ENCODE measurements at regions not wholly inside any gene's neighbourhood (a gene's known extent, or its start where the extent isn't known, plus 50 kb on each side); places are given as distances from the start of the nearest gene placed in this dataset.
"Not testable (repeated sequence)": the region's sequence is repeated elsewhere in the genome, so short reads cannot be mapped to it uniquely, and the experiment has no call there.

DNA sequence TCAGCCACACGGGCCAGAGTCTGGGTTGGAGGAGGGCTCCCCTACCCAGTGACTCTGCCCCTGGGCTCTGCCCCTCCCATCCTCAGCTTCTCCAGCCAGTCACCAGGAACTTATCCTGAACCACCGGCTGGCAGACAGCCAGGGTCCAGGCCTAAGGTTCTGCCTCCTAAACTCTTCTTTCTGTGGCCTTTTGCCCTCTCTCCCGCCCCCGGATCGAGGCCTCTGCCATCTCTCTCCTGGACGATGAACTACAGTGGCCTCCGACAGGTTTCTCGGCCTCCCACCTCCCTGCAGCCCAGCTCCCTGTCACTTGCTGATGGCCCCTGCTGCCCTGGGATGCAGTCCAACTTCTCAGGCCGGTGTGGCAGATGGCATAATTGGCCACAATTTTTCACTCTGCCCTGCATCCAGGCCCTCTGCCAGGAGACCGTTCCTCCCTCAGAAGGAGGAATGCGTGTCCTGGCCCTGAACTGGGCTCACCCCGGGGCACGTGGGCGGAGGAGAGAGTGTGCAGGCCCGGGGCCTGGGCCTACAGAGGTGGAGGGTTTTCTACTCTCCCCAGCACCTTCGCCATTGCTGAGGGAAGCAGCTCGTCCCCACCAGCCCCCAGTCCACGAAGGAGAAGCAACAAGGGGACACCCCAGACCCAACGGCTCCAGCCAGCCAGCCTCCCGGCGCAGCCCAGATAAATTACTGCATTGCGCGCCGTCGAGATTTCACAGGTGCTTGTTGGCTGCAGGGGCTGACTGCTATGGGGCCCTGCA is 81.9 kb upstream of the LRPAP1 start:
- Histone ChIP-seq H3K4me3 (ENCODE audit: low read depth in 1 of 2, low read length in 2 of 2) (no peak overlapping the region), H3K4me1 (ENCODE audit: control insufficient read depth in 1 of 2, insufficient read depth in 2 of 2, low read length in 2 of 2) (peaks cover 0 to 6% of the 10 kb centered on the region in 2 donors), H3K27me3 (ENCODE audit: control insufficient read depth in 1 of 2, insufficient read depth in 2 of 2, low read length in 2 of 2) (no peaks in the 10 kb centered on the region), H3K9me3 (ENCODE audit: control insufficient read depth in 1 of 2, low read length in 2 of 2) (peaks cover 0 to 4% of the 10 kb centered on the region in 2 donors), H3K9ac (ENCODE audit: low read depth in 1 of 2, low read length in 2 of 2) (no peak overlapping the region), H3K27ac (ENCODE audit: low read depth, low read length) (no peak overlapping the region), H3K36me3 (ENCODE audit: control insufficient read depth in 1 of 2, insufficient read depth in 2 of 2, low read length in 2 of 2) (no peaks in the 10 kb centered on the region)

DNA sequence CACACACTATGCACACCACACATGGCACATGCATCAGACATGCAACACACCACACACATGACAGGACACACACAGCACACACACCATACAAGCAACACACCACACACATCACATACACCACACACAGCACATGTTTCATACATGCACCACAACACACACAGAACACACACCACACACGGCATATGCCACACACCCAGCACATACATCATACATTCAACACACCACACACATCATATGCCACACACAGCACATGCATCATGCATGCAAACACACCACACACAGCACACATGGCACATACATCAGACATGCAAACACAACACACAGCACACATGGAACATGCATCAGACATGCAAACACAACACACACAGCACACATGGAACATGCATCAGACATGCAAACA is 80.7 kb upstream of the LRPAP1 start:
- peaks cover 0 to 4% of the 10 kb centered on the region in 2 donors for H3K9me3 ChIP-seq (ENCODE audit: control insufficient read depth in 1 of 2, low read length in 2 of 2)
- H3K4me1 ChIP-seq (ENCODE audit: control insufficient read depth in 1 of 2, insufficient read depth in 2 of 2, low read length in 2 of 2) = peaks cover 0 to 6% of the 10 kb centered on the region in 2 donors
- no peak overlapping the region for H3K4me3 ChIP-seq (ENCODE audit: low read depth in 1 of 2, low read length in 2 of 2)
- no peaks in the 10 kb centered on the region for H3K27me3 ChIP-seq (ENCODE audit: control insufficient read depth in 1 of 2, insufficient read depth in 2 of 2, low read length in 2 of 2)
- H3K9ac ChIP-seq (ENCODE audit: low read depth in 1 of 2, low read length in 2 of 2) = no peak overlapping the region
- no peak overlapping the region for H3K27ac ChIP-seq (ENCODE audit: low read depth, low read length)
- H3K36me3 ChIP-seq (ENCODE audit: control insufficient read depth in 1 of 2, insufficient read depth in 2 of 2, low read length in 2 of 2) = no peaks in the 10 kb centered on the region

DNA sequence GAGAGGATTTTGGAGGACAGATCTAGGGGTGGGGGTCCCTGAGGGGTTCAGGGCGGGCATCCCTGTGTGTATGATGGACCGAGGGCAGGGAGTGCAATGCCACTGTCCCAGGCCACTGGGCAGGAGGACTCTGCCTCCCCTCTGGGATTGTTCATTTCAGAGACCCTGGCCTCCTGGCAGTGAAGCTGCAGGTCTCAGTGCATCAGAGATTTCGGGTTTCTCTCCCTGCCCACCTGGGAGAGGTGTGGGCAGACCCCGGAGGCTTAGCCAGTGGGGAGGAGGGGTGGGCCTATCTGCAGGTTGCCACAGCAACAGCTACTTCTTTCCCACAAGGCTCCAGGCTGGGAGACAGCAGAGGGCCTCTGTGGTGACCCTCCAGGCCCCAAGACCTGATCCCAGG is 80.1 kb upstream of the LRPAP1 start:
- Histone ChIP-seq H3K9ac (ENCODE audit: low read depth in 1 of 2, low read length in 2 of 2) (no peak overlapping the region), H3K4me3 (ENCODE audit: low read depth in 1 of 2, low read length in 2 of 2) (no peak overlapping the region), H3K9me3 (ENCODE audit: control insufficient read depth in 1 of 2, low read length in 2 of 2) (peaks cover 0 to 4% of the 10 kb centered on the region in 2 donors), H3K36me3 (ENCODE audit: control insufficient read depth in 1 of 2, insufficient read depth in 2 of 2, low read length in 2 of 2) (no peaks in the 10 kb centered on the region), H3K27ac (ENCODE audit: low read depth, low read length) (no peak overlapping the region), H3K4me1 (ENCODE audit: control insufficient read depth in 1 of 2, insufficient read depth in 2 of 2, low read length in 2 of 2) (peaks cover 0 to 6% of the 10 kb centered on the region in 2 donors), H3K27me3 (ENCODE audit: control insufficient read depth in 1 of 2, insufficient read depth in 2 of 2, low read length in 2 of 2) (no peaks in the 10 kb centered on the region)

DNA sequence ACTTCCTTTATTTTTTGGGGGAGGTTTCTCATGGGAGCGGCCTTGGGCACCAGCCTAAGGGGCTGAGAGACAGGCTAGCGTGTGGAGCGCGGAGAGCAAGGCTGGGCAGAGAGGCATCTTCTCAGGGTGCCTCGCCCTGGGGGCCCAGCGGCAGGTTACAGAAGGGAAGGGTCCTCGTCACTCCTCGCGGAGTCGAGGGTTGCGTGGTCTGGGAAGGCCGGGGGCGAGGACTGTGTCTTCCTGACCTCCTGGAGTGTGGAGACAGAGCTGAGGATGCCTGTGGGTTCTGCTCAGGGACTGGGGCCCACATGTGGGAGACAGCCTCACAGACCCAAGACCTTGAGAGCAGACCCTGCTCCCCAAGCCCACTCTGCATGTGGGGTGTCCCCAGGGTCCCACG is 79.6 kb upstream of the LRPAP1 start:
- H3K9me3 ChIP-seq (ENCODE audit: control insufficient read depth in 1 of 2, low read length in 2 of 2) = peaks cover 0 to 4% of the 10 kb centered on the region in 2 donors
- H3K27ac ChIP-seq (ENCODE audit: low read depth, low read length) = no peak overlapping the region
- H3K4me3 ChIP-seq (ENCODE audit: low read depth in 1 of 2, low read length in 2 of 2) = no peak overlapping the region

DNA sequence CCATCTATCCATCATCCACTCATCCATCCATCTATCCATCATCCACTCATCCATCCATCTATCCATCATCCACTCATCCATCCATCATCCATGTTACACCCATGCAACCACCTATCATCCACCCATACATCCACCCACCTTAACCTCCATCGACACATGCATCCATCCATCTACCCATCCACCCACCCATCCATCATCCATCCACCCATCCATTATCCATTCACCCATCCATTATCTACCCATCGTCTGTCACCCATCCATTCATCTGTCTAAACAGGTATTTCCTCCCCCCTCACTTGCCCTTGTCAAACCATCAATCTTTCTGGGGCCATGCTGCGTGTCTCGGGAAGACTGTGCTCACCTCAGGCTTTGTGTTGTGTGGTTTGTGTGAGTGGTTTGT is 78.6 kb upstream of the LRPAP1 start:
- not testable (repeated sequence) for H3K4me3 ChIP-seq (ENCODE audit: low read depth in 1 of 2, low read length in 2 of 2); H3K4me1 ChIP-seq (ENCODE audit: control insufficient read depth in 1 of 2, insufficient read depth in 2 of 2, low read length in 2 of 2); H3K36me3 ChIP-seq (ENCODE audit: control insufficient read depth in 1 of 2, insufficient read depth in 2 of 2, low read length in 2 of 2); H3K9me3 ChIP-seq (ENCODE audit: control insufficient read depth in 1 of 2, low read length in 2 of 2); H3K27me3 ChIP-seq (ENCODE audit: control insufficient read depth in 1 of 2, insufficient read depth in 2 of 2, low read length in 2 of 2); H3K27ac ChIP-seq (ENCODE audit: low read depth, low read length); H3K9ac ChIP-seq (ENCODE audit: low read depth in 1 of 2, low read length in 2 of 2)

More for the DNA sequence above, 79.6 kb upstream of the LRPAP1 start:
- Histone ChIP-seq H3K9ac (ENCODE audit: low read depth in 1 of 2, low read length in 2 of 2) (no peak overlapping the region), H3K4me1 (ENCODE audit: control insufficient read depth in 1 of 2, insufficient read depth in 2 of 2, low read length in 2 of 2) (peaks cover 0 to 6% of the 10 kb centered on the region in 2 donors), H3K27me3 (ENCODE audit: control insufficient read depth in 1 of 2, insufficient read depth in 2 of 2, low read length in 2 of 2) (no peaks in the 10 kb centered on the region), H3K36me3 (ENCODE audit: control insufficient read depth in 1 of 2, insufficient read depth in 2 of 2, low read length in 2 of 2) (no peaks in the 10 kb centered on the region)

DNA sequence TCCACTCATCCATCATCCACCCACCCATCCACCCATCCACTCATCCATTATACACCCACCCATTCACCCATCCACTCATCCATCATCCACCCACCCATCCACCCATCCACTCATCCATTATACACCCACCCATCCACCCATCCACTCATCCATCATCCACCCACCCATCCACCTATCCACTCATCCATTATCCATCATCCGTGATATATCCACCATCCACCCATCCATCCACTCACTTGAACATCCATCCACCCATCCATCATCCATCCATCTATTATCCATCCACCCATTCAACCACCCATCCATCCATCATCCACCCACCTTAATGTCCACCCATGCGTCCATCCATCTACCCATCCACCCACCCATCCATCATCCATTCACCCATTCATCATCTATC is 77.7 kb upstream of the LRPAP1 start:
- not testable (repeated sequence) for H3K36me3 ChIP-seq (ENCODE audit: control insufficient read depth in 1 of 2, insufficient read depth in 2 of 2, low read length in 2 of 2); H3K4me3 ChIP-seq (ENCODE audit: low read depth in 1 of 2, low read length in 2 of 2); H3K9me3 ChIP-seq (ENCODE audit: control insufficient read depth in 1 of 2, low read length in 2 of 2); H3K27ac ChIP-seq (ENCODE audit: low read depth, low read length); H3K4me1 ChIP-seq (ENCODE audit: control insufficient read depth in 1 of 2, insufficient read depth in 2 of 2, low read length in 2 of 2); H3K9ac ChIP-seq (ENCODE audit: low read depth in 1 of 2, low read length in 2 of 2); H3K27me3 ChIP-seq (ENCODE audit: control insufficient read depth in 1 of 2, insufficient read depth in 2 of 2, low read length in 2 of 2)

DNA sequence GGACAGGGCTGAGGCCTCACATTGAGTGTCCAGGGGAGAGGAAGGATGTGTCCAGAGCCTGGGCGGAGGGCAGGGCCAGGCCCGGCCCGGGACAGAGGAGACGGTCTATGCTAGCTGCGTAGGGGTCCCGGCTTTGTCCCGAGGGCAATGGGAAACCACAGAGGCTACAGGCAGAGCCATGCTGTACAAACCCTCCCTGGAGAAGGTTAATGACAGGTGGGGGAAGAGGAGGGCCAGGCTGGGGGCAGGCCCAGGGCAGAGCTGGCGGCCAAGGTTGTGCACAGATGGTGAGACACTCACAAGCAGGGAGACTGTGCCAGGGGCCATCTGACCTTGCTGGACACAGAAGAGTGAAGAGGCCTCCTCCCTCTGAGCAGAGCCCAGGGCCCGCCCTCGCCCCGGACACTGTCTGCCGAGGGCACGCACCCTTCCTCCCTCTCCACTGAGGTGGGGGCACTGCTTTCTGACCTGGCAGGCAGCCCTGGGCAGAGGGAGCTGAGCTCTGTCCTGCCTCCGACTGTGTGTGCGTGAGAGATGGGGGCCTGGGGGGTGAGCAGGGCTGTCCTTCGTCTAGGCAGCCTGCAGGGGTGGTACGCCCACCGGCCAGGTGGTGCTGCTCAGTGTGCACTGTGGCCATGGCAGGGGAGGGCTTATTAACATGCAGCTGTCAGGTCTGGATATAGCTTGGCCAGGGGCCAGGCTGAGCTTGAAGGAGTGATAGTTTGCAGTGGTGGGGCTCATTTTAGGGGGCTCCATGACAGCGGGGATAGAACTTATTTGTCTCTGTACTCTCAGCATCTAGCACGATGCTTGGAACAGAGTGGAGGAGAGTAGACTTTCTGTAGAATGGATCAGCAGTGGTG is 75.7 kb upstream of the LRPAP1 start:
- H3K4me1 ChIP-seq (ENCODE audit: control insufficient read depth in 1 of 2, insufficient read depth in 2 of 2, low read length in 2 of 2) = no peaks in the 10 kb centered on the region
- H3K36me3 ChIP-seq (ENCODE audit: control insufficient read depth in 1 of 2, insufficient read depth in 2 of 2, low read length in 2 of 2) = no peaks in the 10 kb centered on the region

DNA sequence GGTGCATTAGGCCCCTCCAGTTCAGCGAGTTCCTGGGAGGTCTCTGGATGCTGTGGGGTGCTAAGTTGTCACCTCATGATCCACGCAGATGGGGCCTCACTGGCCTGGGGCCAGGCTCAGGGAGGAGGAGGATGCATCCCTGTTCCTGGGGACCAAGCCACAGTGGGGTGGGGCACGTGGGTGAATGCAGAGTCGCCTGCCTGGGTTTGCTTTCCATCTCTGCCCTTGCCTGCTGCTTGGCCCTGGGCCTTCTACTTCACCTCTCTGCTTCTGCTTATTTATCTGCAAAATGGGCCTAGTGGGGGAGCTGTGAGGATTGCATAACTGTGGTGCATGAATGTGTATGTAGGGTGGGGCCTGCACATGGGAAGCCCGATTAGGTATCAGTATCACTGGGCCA is 74.6 kb upstream of the LRPAP1 start:
- H3K4me1 ChIP-seq (ENCODE audit: control insufficient read depth in 1 of 2, insufficient read depth in 2 of 2, low read length in 2 of 2); H3K4me3 ChIP-seq (ENCODE audit: low read depth in 1 of 2, low read length in 2 of 2); H3K27me3 ChIP-seq (ENCODE audit: control insufficient read depth in 1 of 2, insufficient read depth in 2 of 2, low read length in 2 of 2); H3K27ac ChIP-seq (ENCODE audit: low read depth, low read length); H3K9me3 ChIP-seq (ENCODE audit: control insufficient read depth in 1 of 2, low read length in 2 of 2); H3K9ac ChIP-seq (ENCODE audit: low read depth in 1 of 2, low read length in 2 of 2); H3K36me3 ChIP-seq (ENCODE audit: control insufficient read depth in 1 of 2, insufficient read depth in 2 of 2, low read length in 2 of 2): not testable (repeated sequence)

More for the DNA sequence above, 75.7 kb upstream of the LRPAP1 start:
- Histone ChIP-seq H3K9ac (ENCODE audit: low read depth in 1 of 2, low read length in 2 of 2) (no peak overlapping the region), H3K9me3 (ENCODE audit: control insufficient read depth in 1 of 2, low read length in 2 of 2) (peaks cover 0 to 2% of the 10 kb centered on the region in 2 donors), H3K4me3 (ENCODE audit: low read depth in 1 of 2, low read length in 2 of 2) (no peak overlapping the region), H3K27ac (ENCODE audit: low read depth, low read length) (no peak overlapping the region), H3K27me3 (ENCODE audit: control insufficient read depth in 1 of 2, insufficient read depth in 2 of 2, low read length in 2 of 2) (no peaks in the 10 kb centered on the region)

DNA sequence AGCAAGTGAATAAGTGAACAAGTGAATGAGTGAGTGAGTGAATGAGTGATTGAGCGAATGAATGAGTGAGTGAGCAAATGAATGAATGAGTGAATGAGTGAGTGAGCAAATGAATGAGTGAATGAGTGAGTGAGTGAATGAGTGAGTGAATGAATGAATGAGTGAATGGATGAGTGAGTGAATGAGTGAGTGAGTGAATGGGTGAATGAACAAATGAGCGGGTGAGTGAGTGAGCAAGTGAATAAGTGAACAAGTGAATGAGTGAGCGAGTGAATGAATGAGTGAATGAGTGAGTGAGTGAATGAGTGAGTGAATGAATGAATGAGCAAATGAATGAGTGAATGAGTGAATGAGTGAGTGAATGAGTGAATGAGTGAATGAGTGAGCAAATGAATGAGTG is 74.0 kb upstream of the LRPAP1 start:
- H3K4me3 ChIP-seq (ENCODE audit: low read depth in 1 of 2, low read length in 2 of 2); H3K4me1 ChIP-seq (ENCODE audit: control insufficient read depth in 1 of 2, insufficient read depth in 2 of 2, low read length in 2 of 2); H3K9ac ChIP-seq (ENCODE audit: low read depth in 1 of 2, low read length in 2 of 2); H3K27ac ChIP-seq (ENCODE audit: low read depth, low read length); H3K9me3 ChIP-seq (ENCODE audit: control insufficient read depth in 1 of 2, low read length in 2 of 2); H3K36me3 ChIP-seq (ENCODE audit: control insufficient read depth in 1 of 2, insufficient read depth in 2 of 2, low read length in 2 of 2); H3K27me3 ChIP-seq (ENCODE audit: control insufficient read depth in 1 of 2, insufficient read depth in 2 of 2, low read length in 2 of 2): not testable (repeated sequence)

DNA sequence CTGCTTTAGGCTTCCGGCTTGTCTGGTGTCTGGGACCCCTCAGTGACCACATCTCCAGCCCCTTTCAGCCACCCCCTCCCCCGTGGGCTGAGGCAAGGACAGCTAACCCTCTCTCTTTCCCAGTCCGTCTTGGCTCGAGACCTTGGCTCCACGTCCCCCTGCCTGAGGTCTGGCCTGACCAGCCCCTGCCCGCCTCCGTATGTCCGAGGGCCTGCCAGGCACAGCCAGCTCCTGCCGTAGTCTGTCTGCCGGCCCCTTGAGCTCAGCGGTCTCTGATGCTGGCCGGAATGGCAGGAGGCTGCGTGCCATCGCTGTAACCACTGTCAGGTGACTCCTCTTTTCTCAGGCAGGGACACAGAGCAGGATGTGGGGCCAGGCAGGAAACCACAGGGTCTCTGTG is 73.3 kb upstream of the LRPAP1 start:
- no peaks in the 10 kb centered on the region for H3K4me1 ChIP-seq (ENCODE audit: control insufficient read depth in 1 of 2, insufficient read depth in 2 of 2, low read length in 2 of 2)
- H3K36me3 ChIP-seq (ENCODE audit: control insufficient read depth in 1 of 2, insufficient read depth in 2 of 2, low read length in 2 of 2) = no peaks in the 10 kb centered on the region
- H3K27me3 ChIP-seq (ENCODE audit: control insufficient read depth in 1 of 2, insufficient read depth in 2 of 2, low read length in 2 of 2) = no peaks in the 10 kb centered on the region
- no peaks in the 10 kb centered on the region for H3K9me3 ChIP-seq (ENCODE audit: control insufficient read depth in 1 of 2, low read length in 2 of 2)
- H3K27ac ChIP-seq (ENCODE audit: low read depth, low read length) = no peak overlapping the region
- no peak overlapping the region for H3K9ac ChIP-seq (ENCODE audit: low read depth in 1 of 2, low read length in 2 of 2)
- H3K4me3 ChIP-seq (ENCODE audit: low read depth in 1 of 2, low read length in 2 of 2) = no peak overlapping the region

Measured in duodenal mucosa (tissue), 2 donors.